ENCODE measurements at regions not wholly inside any gene's neighbourhood (a gene's known extent, or its start where the extent isn't known, plus 50 kb on each side); places are given as distances from the start of the nearest gene placed in this dataset.
"Not testable (repeated sequence)": the region's sequence is repeated elsewhere in the genome, so short reads cannot be mapped to it uniquely, and the experiment has no call there.

DNA sequence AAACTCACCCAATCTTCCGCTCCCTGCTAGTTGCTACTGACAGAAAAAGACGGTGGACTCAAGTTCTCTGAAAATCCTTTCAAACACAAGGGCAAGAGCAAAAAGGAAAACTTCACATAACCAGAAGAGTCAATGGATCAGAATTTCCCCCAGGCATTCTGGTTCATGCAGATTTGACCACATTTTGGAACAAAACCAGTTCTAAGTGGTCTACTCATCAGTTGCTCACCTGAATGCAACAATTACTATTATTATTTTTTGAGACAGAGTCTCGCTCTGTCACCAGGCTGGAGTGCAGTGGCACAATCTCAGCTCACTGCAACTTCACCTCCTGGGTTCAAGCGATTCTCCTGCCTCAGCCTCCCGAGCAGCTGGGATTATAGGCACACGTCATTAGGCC is 80.9 kb upstream of the XYLT1 start:
- TF ChIP-seq, protein P1, sequence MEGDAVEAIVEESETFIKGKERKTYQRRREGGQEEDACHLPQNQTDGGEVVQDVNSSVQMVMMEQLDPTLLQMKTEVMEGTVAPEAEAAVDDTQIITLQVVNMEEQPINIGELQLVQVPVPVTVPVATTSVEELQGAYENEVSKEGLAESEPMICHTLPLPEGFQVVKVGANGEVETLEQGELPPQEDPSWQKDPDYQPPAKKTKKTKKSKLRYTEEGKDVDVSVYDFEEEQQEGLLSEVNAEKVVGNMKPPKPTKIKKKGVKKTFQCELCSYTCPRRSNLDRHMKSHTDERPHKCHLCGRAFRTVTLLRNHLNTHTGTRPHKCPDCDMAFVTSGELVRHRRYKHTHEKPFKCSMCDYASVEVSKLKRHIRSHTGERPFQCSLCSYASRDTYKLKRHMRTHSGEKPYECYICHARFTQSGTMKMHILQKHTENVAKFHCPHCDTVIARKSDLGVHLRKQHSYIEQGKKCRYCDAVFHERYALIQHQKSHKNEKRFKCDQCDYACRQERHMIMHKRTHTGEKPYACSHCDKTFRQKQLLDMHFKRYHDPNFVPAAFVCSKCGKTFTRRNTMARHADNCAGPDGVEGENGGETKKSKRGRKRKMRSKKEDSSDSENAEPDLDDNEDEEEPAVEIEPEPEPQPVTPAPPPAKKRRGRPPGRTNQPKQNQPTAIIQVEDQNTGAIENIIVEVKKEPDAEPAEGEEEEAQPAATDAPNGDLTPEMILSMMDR (IDR thresholded peaks at IDR 0.05; ENCODE audit: low read length) = not testable (repeated sequence)
- TF ChIP-seq EZH2 (optimal IDR thresholded peaks at IDR 0.05; ENCODE audit: low read depth, low read length); EZH2phosphoT487 (IDR thresholded peaks at IDR 0.05; ENCODE audit: low read length): not testable (repeated sequence)

Data from MM.1S (cell line).